GM12878 (cell line): ENCODE measurements at regions not wholly inside any gene's neighbourhood (a gene's known extent, or its start where the extent isn't known, plus 50 kb on each side); places are given as distances from the start of the nearest gene placed in this dataset.

Experiments used
- ATAC-seq: fragments of 200-7000 bp; cut with Tn5 transposase; 3 replicates; pipeline ENCODE4 v1.9.1; 2020; ENCODE audit warnings: mild to moderate bottlenecking, moderate library complexity
- BruUV-seq: library from RNA; stranded (reverse); fragments of 400-500 nt; replicated peaks from 2 replicates; lab custom pipeline; 2021; lab: Mats Ljungman, UMichigan
- CTCF ChIA-PET: fragments of 300-600 bp; sonication (Branson Sonifier 250); formaldehyde crosslinking; extraction: SDS; loops from one replicate; lab custom pipeline; 2021; ENCODE audit warnings: inconsistent platforms; lab: Yijun Ruan, JAX
- POLR2A ChIA-PET: fragments of 350-600 bp; formaldehyde crosslinking; extraction: SDS; loops from one replicate; lab custom pipeline; 2021; ENCODE audit warnings: inconsistent platforms; lab: Charles Lee
- RAD21 ChIA-PET: fragments of 300-600 bp; sonication (Branson Sonifier 250); formaldehyde crosslinking; loops from one replicate; lab custom pipeline; 2023; ENCODE audit warnings: antibody characterized with exemption; ENCODE audit not compliant: unreplicated experiment; lab: Charles Lee
- SMC1A ChIA-PET: fragments of 300-600 bp; sonication (Branson Sonifier 250); formaldehyde crosslinking; loops from one replicate; lab custom pipeline; 2023; ENCODE audit not compliant: unreplicated experiment, uncharacterized antibody; lab: Charles Lee
- DNase-seq: peaks from one replicate; pipeline ENCODE4 v3.0.0-alpha.2; 2011; ENCODE audit warnings: low read depth, low spot score
- FAIRE-seq: peaks from 3 replicates; lab custom pipeline; 2011; peaks lifted over from hg19 to GRCh38; lab: Jason Lieb, UNC
- H2AFZ ChIP-seq: 2 replicates; pipeline ENCODE4 v1.6.0; 2011; ENCODE audit warnings: low read depth, low read length, control low read depth; ENCODE audit not compliant: control insufficient read depth
- H3K27ac ChIP-seq: 2 replicates; pipeline ENCODE4 v1.5.1; 2011; ENCODE audit warnings: control low read depth; ENCODE audit not compliant: control insufficient read depth, insufficient read depth
- H3K27me3 ChIP-seq, 2 experiments: replicated peaks in 1 of 2; 2 replicates each; pipeline versions ENCODE4 v1.6.0 to v1.6.1; 2011; ENCODE audit warnings: low read length in 1 of 2; ENCODE audit not compliant: control insufficient read depth in 2 of 2, insufficient read depth in 2 of 2
- H3K36me3 ChIP-seq, 2 experiments: 2 replicates each; pipeline ENCODE4 v1.5.1; 2011; ENCODE audit warnings: low read length in 1 of 2; ENCODE audit not compliant: control insufficient read depth in 2 of 2, insufficient read depth in 2 of 2
- H3K4me1 ChIP-seq: 2 replicates; pipeline ENCODE4 v1.6.1; 2011; ENCODE audit warnings: mild to moderate bottlenecking, low read length, moderate library complexity, mixed read lengths; ENCODE audit not compliant: control insufficient read depth, insufficient read depth
- H3K4me2 ChIP-seq: 2 replicates; pipeline ENCODE4 v1.6.0; 2011; ENCODE audit warnings: control low read depth; ENCODE audit not compliant: control insufficient read depth, insufficient read depth
- H3K4me3 ChIP-seq: fragments of 200-600 bp; sonication (generic); 2 replicates; pipeline ENCODE4 v1.5.1; 2016
- H3K79me2 ChIP-seq: 2 replicates; pipeline ENCODE4 v1.6.0; 2011; ENCODE audit warnings: low read length; ENCODE audit not compliant: control insufficient read depth, insufficient read depth
- H3K9ac ChIP-seq: 2 replicates; pipeline ENCODE4 v1.8.0; 2011; ENCODE audit warnings: low read length, control low read depth, mixed read lengths; ENCODE audit not compliant: control insufficient read depth, insufficient read depth
- H3K9me3 ChIP-seq: replicated peaks from 3 replicates; pipeline ENCODE4 v1.5.1; 2011; ENCODE audit warnings: mild to moderate bottlenecking, low read length; ENCODE audit not compliant: control insufficient read depth, insufficient read depth
- H4K20me1 ChIP-seq: 2 replicates; pipeline ENCODE4 v1.6.0; 2011; ENCODE audit not compliant: control insufficient read depth, insufficient read depth
- BMI1 ChIP-seq: fragments of 450-650 bp; IDR thresholded peaks from 2 replicates; pipeline ENCODE4 v1.6.1; 2016; ENCODE audit warnings: mild to moderate bottlenecking, moderate library complexity, borderline replicate concordance
- CBX5 ChIP-seq: sonication (generic); IDR thresholded peaks from 2 replicates; pipeline ENCODE4 v1.6.1; 2016; ENCODE audit warnings: low read depth, moderate library complexity, mild to moderate bottlenecking, inconsistent platforms
- ESRRA ChIP-seq: IDR thresholded peaks from 2 replicates; pipeline ENCODE4 v1.6.1; 2012; ENCODE audit warnings: mild to moderate bottlenecking, low read length, improper control_type of control experiment
- HCFC1 ChIP-seq: fragments of 150-350 bp; IDR thresholded peaks from 2 replicates; pipeline ENCODE4 v1.6.1; 2014; ENCODE audit warnings: low read length
- HDAC2 ChIP-seq: fragments of 200-600 bp; sonication (generic); IDR thresholded peaks from 2 replicates; pipeline ENCODE4 v1.6.1; 2017
- IKZF2 ChIP-seq, 2 experiments: fragments of 450-650 bp; IDR thresholded peaks; 2 replicates each; pipeline ENCODE4 v1.6.1; 2017; ENCODE audit warnings: mild to moderate bottlenecking in 2 of 2, moderate library complexity in 2 of 2
- MEF2A ChIP-seq: IDR thresholded peaks from 2 replicates; pipeline ENCODE4 v1.6.1; 2011; ENCODE audit warnings: low read depth, mild to moderate bottlenecking, low read length, moderate library complexity; ENCODE audit not compliant: insufficient read depth
- MXI1 ChIP-seq: fragments of 150-350 bp; IDR thresholded peaks from 2 replicates; pipeline ENCODE4 v1.6.1; 2011; ENCODE audit warnings: low read depth, mild to moderate bottlenecking, inconsistent platforms, low read length, improper control_type of control experiment
- NFYA ChIP-seq: IDR thresholded peaks from 2 replicates; pipeline ENCODE4 v1.6.1; 2011; ENCODE audit warnings: low read depth, mild to moderate bottlenecking, low read length, improper control_type of control experiment, borderline replicate concordance
- PML ChIP-seq: IDR thresholded peaks from 2 replicates; pipeline ENCODE4 v1.6.1; 2012; ENCODE audit warnings: low read length, inconsistent platforms
- POLR2AphosphoS2 ChIP-seq: IDR thresholded peaks from 2 replicates; pipeline ENCODE4 v1.6.1; 2011; ENCODE audit warnings: low read depth, mild to moderate bottlenecking, low read length, improper control_type of control experiment, moderate library complexity
- RBBP5 ChIP-seq: fragments of 200-600 bp; sonication (generic); conservative IDR thresholded peaks from 2 replicates; pipeline ENCODE4 v1.6.1; 2016
- SUZ12 ChIP-seq: fragments of 200-600 bp; sonication (generic); IDR thresholded peaks from one replicate; pipeline ENCODE4 v1.6.1; 2018; ENCODE audit warnings: antibody characterized with exemption, mild to moderate bottlenecking; ENCODE audit not compliant: unreplicated experiment
- ZBTB11 ChIP-seq: fragments of 450-650 bp; formaldehyde crosslinking; IDR thresholded peaks from 2 replicates; pipeline ENCODE4 v1.5.0; 2022; ENCODE audit warnings: mild to moderate bottlenecking, missing genetic modification characterization
- ZNF622 ChIP-seq: fragments of 450-650 bp; IDR thresholded peaks from 2 replicates; pipeline ENCODE4 v1.6.1; 2017; ENCODE audit warnings: mild to moderate bottlenecking, inconsistent platforms
- WGBS: methylation state at CpG from one replicate; pipeline ENCODE4 v1.1.6; 2016; ENCODE audit warnings: low lambda C conversion rate; ENCODE audit not compliant: insufficient replicate concordance, insufficient coverage; ENCODE audit errors: missing lambda C conversion rate; 5-methylcytosine and 5-hydroxymethylcytosine counted together
- in situ Hi-C: fragments of 300-500 bp; cut with MboI; formaldehyde crosslinking; loops from 9 replicates; pipeline ENCODE4 v1.14.3; 2018; ENCODE audit warnings: mixed read lengths
- intact Hi-C: fragments of 100-400 bp; cut with micrococcal nuclease; formaldehyde crosslinking; loops from one replicate; pipeline ENCODE4 v1.14.2; 2022; ENCODE audit not compliant: unreplicated experiment
- TF ChIP-seq, protein P1 (sequence below): fragments of 450-650 bp; IDR thresholded peaks from 2 replicates; pipeline ENCODE4 v1.6.1; 2017; ENCODE audit warnings: low read depth, mild to moderate bottlenecking, moderate library complexity
- TF ChIP-seq, protein P2 (sequence below): IDR thresholded peaks from 2 replicates; pipeline ENCODE4 v1.6.1; 2011; ENCODE audit warnings: mild to moderate bottlenecking, low read depth, low read length, moderate library complexity; ENCODE audit not compliant: insufficient replicate concordance

- TF ChIP-seq, protein P1, sequence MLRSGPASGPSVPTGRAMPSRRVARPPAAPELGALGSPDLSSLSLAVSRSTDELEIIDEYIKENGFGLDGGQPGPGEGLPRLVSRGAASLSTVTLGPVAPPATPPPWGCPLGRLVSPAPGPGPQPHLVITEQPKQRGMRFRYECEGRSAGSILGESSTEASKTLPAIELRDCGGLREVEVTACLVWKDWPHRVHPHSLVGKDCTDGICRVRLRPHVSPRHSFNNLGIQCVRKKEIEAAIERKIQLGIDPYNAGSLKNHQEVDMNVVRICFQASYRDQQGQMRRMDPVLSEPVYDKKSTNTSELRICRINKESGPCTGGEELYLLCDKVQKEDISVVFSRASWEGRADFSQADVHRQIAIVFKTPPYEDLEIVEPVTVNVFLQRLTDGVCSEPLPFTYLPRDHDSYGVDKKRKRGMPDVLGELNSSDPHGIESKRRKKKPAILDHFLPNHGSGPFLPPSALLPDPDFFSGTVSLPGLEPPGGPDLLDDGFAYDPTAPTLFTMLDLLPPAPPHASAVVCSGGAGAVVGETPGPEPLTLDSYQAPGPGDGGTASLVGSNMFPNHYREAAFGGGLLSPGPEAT, result no peak
- TF ChIP-seq, all 136 proteins: peak for 0
These were observed 266.9 kb downstream of the KTN1 start (continued) for GRCh38 chr14:55846826-55847446.

- Histone ChIP-seq H3K27me3 (no peaks in the 10 kb centered on the region), H3K4me2 (no peak overlapping the region), H3K9ac (no peak overlapping the region), H3K9me3 (no peaks in the 10 kb centered on the region), H3K4me1 (no peaks in the 10 kb centered on the region), H3K36me3 (no peaks in the 10 kb centered on the region), H3K4me3 (no peak overlapping the region), H3K79me2 (no peaks in the 10 kb centered on the region), H4K20me1 (no peaks in the 10 kb centered on the region), H2AFZ (no peak overlapping the region), H3K27ac (no peak overlapping the region)
- ChIA-PET CTCF (no interaction called here), RAD21 (no interaction called here), POLR2A (no interaction called here), SMC1A (no interaction called here)
- no TSS peak for BruUV-seq
- in situ Hi-C loops (no loop called here), intact Hi-C loops (no loop called here)
- WGBS, result 0% methylated on average over 3 of the region's 3 CpGs
- no peak for ATAC-seq
- no peak for DNase-seq
- no peak for FAIRE-seq
- TF ChIP-seq MEF2A (no peak), POLR2AphosphoS2 (no peak), ZBTB11 (no peak), NFYA (no peak), PML (no peak), IKZF2 (IDR thresholded peaks at IDR 0.05) (no peak), ZNF622 (no peak), MXI1 (no peak), ESRRA (no peak), CBX5 (no peak), HCFC1 (no peak), BMI1 (no peak), HDAC2 (no peak), RBBP5 (no peak), SUZ12 (no peak)
- TF ChIP-seq, protein P2, sequence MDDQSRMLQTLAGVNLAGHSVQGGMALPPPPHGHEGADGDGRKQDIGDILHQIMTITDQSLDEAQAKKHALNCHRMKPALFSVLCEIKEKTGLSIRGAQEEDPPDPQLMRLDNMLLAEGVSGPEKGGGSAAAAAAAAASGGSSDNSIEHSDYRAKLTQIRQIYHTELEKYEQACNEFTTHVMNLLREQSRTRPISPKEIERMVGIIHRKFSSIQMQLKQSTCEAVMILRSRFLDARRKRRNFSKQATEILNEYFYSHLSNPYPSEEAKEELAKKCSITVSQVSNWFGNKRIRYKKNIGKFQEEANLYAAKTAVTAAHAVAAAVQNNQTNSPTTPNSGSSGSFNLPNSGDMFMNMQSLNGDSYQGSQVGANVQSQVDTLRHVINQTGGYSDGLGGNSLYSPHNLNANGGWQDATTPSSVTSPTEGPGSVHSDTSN, result no peak
These were observed 267.8 kb downstream of the KTN1 start for GRCh38 chr14:55847766-55848165.
